Subcutaneous abdominal adipose tissue (tissue), 5 donors: ENCODE measurements at regions not wholly inside any gene's neighbourhood (a gene's known extent, or its start where the extent isn't known, plus 50 kb on each side); places are given as distances from the start of the nearest gene placed in this dataset.
"Not testable (repeated sequence)": the region's sequence is repeated elsewhere in the genome, so short reads cannot be mapped to it uniquely, and the experiment has no call there.

Experiments
- H3K27ac ChIP-seq: one replicate; pipeline ENCODE4 v1.7.0; 2013; ENCODE audit warnings: low read depth, mild to moderate bottlenecking, inconsistent platforms, low read length, moderate library complexity
- H3K27me3 ChIP-seq, 5 donors: one replicate each; pipeline ENCODE4 v1.7.0; 2013; ENCODE audit warnings: low read length in 5 of 5, inconsistent platforms in 1 of 5; ENCODE audit not compliant: control insufficient read depth in 5 of 5, insufficient read depth in 4 of 5
- H3K36me3 ChIP-seq, 5 donors: one replicate each; pipeline ENCODE4 v1.7.0; 2013; ENCODE audit warnings: low read length in 5 of 5; ENCODE audit not compliant: control insufficient read depth in 5 of 5, insufficient read depth in 5 of 5
- H3K4me1 ChIP-seq, 5 donors: one replicate each; pipeline ENCODE4 v1.7.0; 2013; ENCODE audit warnings: low read length in 5 of 5, mild to moderate bottlenecking in 3 of 5, moderate library complexity in 1 of 5; ENCODE audit not compliant: control insufficient read depth in 5 of 5, insufficient read depth in 5 of 5
- H3K4me3 ChIP-seq, 5 donors: one replicate each; pipeline ENCODE4 v1.7.0; 2013; ENCODE audit warnings: low read length in 5 of 5, low read depth in 1 of 5
- H3K9ac ChIP-seq, 5 donors: one replicate each; pipeline ENCODE4 v1.7.0; 2013; ENCODE audit warnings: low read length in 5 of 5, mild to moderate bottlenecking in 4 of 5, moderate library complexity in 3 of 5
- H3K9me3 ChIP-seq, 5 donors: one replicate each; pipeline ENCODE4 v1.7.0; 2013; ENCODE audit warnings: low read length in 5 of 5; ENCODE audit not compliant: control insufficient read depth in 5 of 5
- donor health status: healthy.
- donor health status: healthy.
- donor health status: healthy.
- donor health status: healthy.
- donor health status: healthy.

GRCh38 chr9:41839786-41840185, 289.4 kb downstream of the CNTNAP3B start:
- not testable (repeated sequence) for H3K36me3 ChIP-seq, H3K4me1 ChIP-seq, H3K9me3 ChIP-seq, H3K27ac ChIP-seq, H3K27me3 ChIP-seq, H3K4me3 ChIP-seq, H3K9ac ChIP-seq

DNA sequence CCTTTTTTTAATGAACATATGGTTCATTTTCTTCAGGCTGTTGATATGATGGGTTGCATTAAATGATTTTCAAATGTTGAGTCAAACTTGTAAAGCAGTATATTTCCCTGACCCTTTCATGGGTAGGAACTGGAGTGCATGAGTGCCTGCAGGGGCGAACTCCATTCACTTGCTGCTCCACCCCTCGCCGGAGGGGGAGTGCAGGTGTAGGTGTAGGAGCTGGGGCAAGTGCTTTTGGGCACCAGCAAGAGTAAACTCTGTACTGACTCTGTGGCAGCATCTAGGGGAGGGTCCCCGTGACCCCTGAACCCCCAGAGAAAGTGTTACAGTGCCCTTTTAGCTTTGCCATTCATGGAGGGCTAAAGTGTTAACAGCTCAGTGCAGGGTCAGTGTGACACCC, 290.3 kb downstream of the CNTNAP3B start:
- not testable (repeated sequence) for H3K4me1 ChIP-seq, H3K36me3 ChIP-seq, H3K27me3 ChIP-seq, H3K9ac ChIP-seq, H3K9me3 ChIP-seq, H3K27ac ChIP-seq, H3K4me3 ChIP-seq

DNA sequence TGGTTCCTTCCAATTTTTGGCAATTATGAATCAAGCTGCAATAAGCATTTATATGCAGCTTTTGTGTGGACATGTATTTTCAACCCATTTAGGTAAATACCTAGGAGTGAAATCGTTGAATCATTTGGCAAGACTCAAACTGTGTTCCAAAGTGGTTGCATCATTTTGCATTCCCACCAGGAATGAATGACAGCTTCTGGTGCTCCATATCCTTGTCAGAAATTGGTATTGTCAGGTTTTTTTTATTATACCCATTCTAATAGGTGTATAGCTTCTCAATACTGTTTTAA, 290.7 kb downstream of the CNTNAP3B start:
- H3K27ac ChIP-seq, H3K9ac ChIP-seq, H3K4me3 ChIP-seq, H3K9me3 ChIP-seq, H3K4me1 ChIP-seq, H3K27me3 ChIP-seq, H3K36me3 ChIP-seq: not testable (repeated sequence)

- H3K9ac ChIP-seq, H3K27me3 ChIP-seq, H3K9me3 ChIP-seq, H3K4me3 ChIP-seq, H3K27ac ChIP-seq, H3K4me1 ChIP-seq, H3K36me3 ChIP-seq: not testable (repeated sequence)
These were observed 291.3 kb downstream of the CNTNAP3B start for GRCh38 chr9:41837684-41838561.

GRCh38 chr9:41833108-41833507, 296.1 kb downstream of the CNTNAP3B start:
- not testable (repeated sequence) for H3K4me3 ChIP-seq, H3K9me3 ChIP-seq, H3K27ac ChIP-seq

GRCh38 chr9:41824723-41825122, 304.5 kb downstream of the CNTNAP3B start:
- not testable (repeated sequence) for H3K27me3 ChIP-seq, H3K9me3 ChIP-seq, H3K36me3 ChIP-seq, H3K27ac ChIP-seq, H3K4me3 ChIP-seq, H3K9ac ChIP-seq, H3K4me1 ChIP-seq

More at GRCh38 chr9:41833108-41833507, 296.1 kb downstream of the CNTNAP3B start:
- H3K4me1 ChIP-seq, H3K9ac ChIP-seq, H3K36me3 ChIP-seq, H3K27me3 ChIP-seq: not testable (repeated sequence)

DNA sequence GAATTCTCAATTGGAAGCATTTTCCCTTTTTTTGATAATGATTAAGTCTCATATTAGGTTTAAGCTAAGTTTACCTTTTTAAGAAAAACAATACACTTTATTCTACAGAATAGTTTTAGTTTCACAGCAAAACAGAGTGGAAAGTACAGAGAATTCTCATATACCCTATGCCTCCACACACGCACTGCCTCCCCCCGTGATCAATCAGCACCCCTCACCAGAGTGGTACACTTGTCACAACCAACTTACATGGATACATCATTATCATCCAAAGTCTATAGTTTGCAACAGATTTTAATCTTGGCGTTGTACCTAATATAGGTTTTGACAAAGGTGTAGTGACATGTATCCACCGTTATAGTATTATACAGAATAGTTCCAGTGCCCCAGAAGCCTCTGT, 326.5 kb downstream of the CNTNAP3B start:
- not testable (repeated sequence) for H3K9ac ChIP-seq, H3K4me3 ChIP-seq, H3K27ac ChIP-seq, H3K9me3 ChIP-seq, H3K27me3 ChIP-seq, H3K4me1 ChIP-seq, H3K36me3 ChIP-seq

GRCh38 chr9:41798684-41799083, 330.5 kb downstream of the CNTNAP3B start:
- not testable (repeated sequence) for H3K36me3 ChIP-seq, H3K27ac ChIP-seq, H3K9ac ChIP-seq, H3K27me3 ChIP-seq, H3K4me3 ChIP-seq, H3K4me1 ChIP-seq, H3K9me3 ChIP-seq

DNA sequence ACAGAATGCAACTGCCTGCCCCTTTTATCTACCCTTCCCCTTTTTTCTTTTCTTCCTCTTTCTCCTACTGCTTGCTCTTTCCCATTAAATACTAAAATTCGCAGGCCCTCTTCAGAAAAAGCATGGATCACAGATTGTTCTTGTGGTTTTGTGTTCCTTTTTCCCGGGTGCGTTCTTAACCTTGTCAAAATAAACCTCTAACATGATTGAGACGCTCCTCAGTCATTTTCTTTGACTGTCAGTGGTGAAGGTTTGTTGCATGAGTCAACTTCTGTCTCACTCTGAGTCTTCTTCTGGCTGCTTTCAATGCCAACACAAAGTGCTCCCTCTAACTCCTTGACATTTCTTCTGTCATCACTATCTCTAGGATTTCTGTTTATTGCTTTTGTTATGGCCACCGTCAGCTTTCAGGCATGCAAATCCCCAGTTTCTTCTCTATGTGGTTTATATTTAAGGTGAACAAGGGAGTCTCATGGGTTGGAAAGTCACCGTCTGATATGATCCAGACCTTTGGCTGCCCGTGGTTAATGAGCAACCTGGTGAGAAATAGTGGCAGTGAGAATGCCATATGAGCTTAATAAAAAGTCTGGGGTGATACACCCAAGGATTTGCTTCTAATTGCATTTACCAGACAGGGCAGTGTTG, 338.4 kb downstream of the CNTNAP3B start:
- H3K9ac ChIP-seq, H3K27ac ChIP-seq, H3K4me3 ChIP-seq, H3K9me3 ChIP-seq, H3K36me3 ChIP-seq, H3K4me1 ChIP-seq, H3K27me3 ChIP-seq: not testable (repeated sequence)

DNA sequence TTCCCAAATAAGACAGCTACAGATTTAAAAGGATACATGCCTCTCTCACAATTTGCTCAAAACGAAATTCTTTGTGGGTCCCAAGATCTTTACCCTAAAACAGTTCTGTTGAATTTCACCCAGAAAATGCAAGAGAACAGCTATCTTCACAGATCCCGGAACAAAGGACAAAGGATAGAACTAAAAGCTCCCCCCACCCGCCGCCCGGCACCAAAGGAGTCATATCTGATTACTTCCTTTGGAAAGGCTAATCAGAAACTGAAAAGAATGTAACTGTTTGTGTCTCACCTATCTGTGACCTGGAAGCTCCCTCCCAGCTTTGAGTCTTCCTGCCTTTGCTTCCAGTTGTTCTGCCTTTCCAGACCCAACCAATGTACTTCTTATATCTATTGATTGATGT, 339.2 kb downstream of the CNTNAP3B start:
- H3K27me3 ChIP-seq, H3K9ac ChIP-seq, H3K4me1 ChIP-seq, H3K9me3 ChIP-seq, H3K27ac ChIP-seq, H3K36me3 ChIP-seq, H3K4me3 ChIP-seq: not testable (repeated sequence)
